ENCODE measurements at regions not wholly inside any gene's neighbourhood (a gene's known extent, or its start where the extent isn't known, plus 50 kb on each side); places are given as distances from the start of the nearest gene placed in this dataset.

- TF ChIP-seq NFIC (IDR thresholded peaks at IDR 0.05; ENCODE audit: low read depth, low read length) (no peak), EP300 (IDR thresholded peaks at IDR 0.05; ENCODE audit: borderline replicate concordance in 1 of 2, control insufficient read depth in 1 of 2, low read depth in 2 of 2, low read length in 2 of 2) (no peak), JUND (IDR thresholded peaks at IDR 0.05; ENCODE audit: low read depth, low read length) (no peak), MEF2A (IDR thresholded peaks at IDR 0.05; ENCODE audit: insufficient read depth, low read depth, low read length) (no peak), KDM1A (IDR thresholded peaks at IDR 0.05; ENCODE audit: borderline replicate concordance) (no peak), YY1 (IDR thresholded peaks at IDR 0.05; ENCODE audit: low read depth, low read length) (no peak), POLR2A (IDR thresholded peaks at IDR 0.05; ENCODE audit: low read depth, low read length) (no peak)
These were observed 358.2 kb upstream of the IGFBP3 start for GRCh38 chr7:46279290-46279689.
